ENCODE measurements at regions not wholly inside any gene's neighbourhood (a gene's known extent, or its start where the extent isn't known, plus 50 kb on each side); places are given as distances from the start of the nearest gene placed in this dataset.

- H3K36me3 ChIP-seq (replicated peaks in 1 of 2; ENCODE audit: control insufficient read depth in 1 of 2, insufficient read depth in 2 of 2, low read length in 1 of 2): no peaks in the 10 kb centered on the region
- H3K9me3 ChIP-seq: no peaks in the 10 kb centered on the region
- H3K9ac ChIP-seq: no peak overlapping the region
- WGBS (ENCODE audit: low lambda C conversion rate): 74% methylated on average over 4 of the region's 4 CpGs
- H3K4me1 ChIP-seq (ENCODE audit: control insufficient read depth in 1 of 2, insufficient read depth in 2 of 2, low read depth in 1 of 2, low read length in 1 of 2): no peaks in the 10 kb centered on the region; a peak in 1 of 4 replicates
- ChIA-PET CTCF (no interaction called here), POLR2A (no interaction called here)
- TF ChIP-seq NRF1 (IDR thresholded peaks at IDR 0.05; ENCODE audit: low read depth, low read length) (no peak), USF2 (IDR thresholded peaks at IDR 0.05; ENCODE audit: borderline replicate concordance, low read depth, low read length) (no peak), SMC3 (IDR thresholded peaks at IDR 0.05; ENCODE audit: low read depth, low read length) (no peak), FOSL2 (IDR thresholded peaks at IDR 0.05; ENCODE audit: borderline replicate concordance, low read depth) (no peak), MEF2A (IDR thresholded peaks at IDR 0.05; ENCODE audit: borderline replicate concordance, low read depth) (no peak), CHD2 (IDR thresholded peaks at IDR 0.05; ENCODE audit: low read length, partially characterized antibody) (no peak), RAD21 (IDR thresholded peaks at IDR 0.05; ENCODE audit: low read length) (no peak), YY1 (IDR thresholded peaks at IDR 0.05; ENCODE audit: low read depth) (no peak), TCF12 (IDR thresholded peaks at IDR 0.05) (no peak), TAF1 (IDR thresholded peaks at IDR 0.05; ENCODE audit: borderline replicate concordance, low read depth, low read length) (no peak), ZBTB33 (IDR thresholded peaks at IDR 0.05; ENCODE audit: borderline replicate concordance, low read depth) (no peak), GABPA (IDR thresholded peaks at IDR 0.05; ENCODE audit: low read depth) (no peak), POLR2AphosphoS5 (IDR thresholded peaks at IDR 0.05; ENCODE audit: low read depth, low read length) (no peak), GATA2 (CRISPR knock-in tag; IDR thresholded peaks at IDR 0.05) (no peak), IRF3 (IDR thresholded peaks at IDR 0.05; ENCODE audit: low read depth, low read length) (no peak)
- no peak overlapping the region for H3K4me2 ChIP-seq
- no peak overlapping the region for H3K4me3 ChIP-seq (ENCODE audit: low read depth in 2 of 2, low read length in 1 of 2)
- DNase-seq: no peak
- H3K27ac ChIP-seq (ENCODE audit: low read depth in 2 of 2, low read length in 1 of 2): no peak overlapping the region
- no peaks in the 10 kb centered on the region for H3K9me2 ChIP-seq
- H3F3A ChIP-seq (replicated peaks; ENCODE audit: insufficient read depth): no peaks in the 10 kb centered on the region
- H3K27me3 ChIP-seq (ENCODE audit: insufficient read depth): no peaks in the 10 kb centered on the region
- H2AFZ ChIP-seq (ENCODE audit: low read depth): no peak overlapping the region
- H4K20me1 ChIP-seq (ENCODE audit: insufficient read depth): no peaks in the 10 kb centered on the region
- no peaks in the 10 kb centered on the region for H3K79me2 ChIP-seq (ENCODE audit: insufficient read depth)
Observed at GRCh38 chr12:115799610-115800009, 477.9 kb downstream of the MED13L start.

Data from SK-N-SH (cell line).